ENCODE measurements at regions not wholly inside any gene's neighbourhood (a gene's known extent, or its start where the extent isn't known, plus 50 kb on each side); places are given as distances from the start of the nearest gene placed in this dataset.

- Histone ChIP-seq H3K9me3 (no peaks in the 10 kb centered on the region), H3K4me1 (no peaks in the 10 kb centered on the region), H3K4me3 (no peak overlapping the region), H3K27ac (no peak overlapping the region), H3K27me3 (no peaks in the 10 kb centered on the region), H3K36me3 (no peaks in the 10 kb centered on the region)
- intact Hi-C loops (cut with DNase I; ENCODE audit: low total_unique reads) (no loop called here), in situ Hi-C loops (cut with MboI; ENCODE audit: low sequenced_read_pairs in 4 of 4) (no loop called here)
- no peak for DNase-seq
- no peak for TF ChIP-seq POLR2A (IDR thresholded peaks at IDR 0.05)
- TF ChIP-seq, protein P1, sequence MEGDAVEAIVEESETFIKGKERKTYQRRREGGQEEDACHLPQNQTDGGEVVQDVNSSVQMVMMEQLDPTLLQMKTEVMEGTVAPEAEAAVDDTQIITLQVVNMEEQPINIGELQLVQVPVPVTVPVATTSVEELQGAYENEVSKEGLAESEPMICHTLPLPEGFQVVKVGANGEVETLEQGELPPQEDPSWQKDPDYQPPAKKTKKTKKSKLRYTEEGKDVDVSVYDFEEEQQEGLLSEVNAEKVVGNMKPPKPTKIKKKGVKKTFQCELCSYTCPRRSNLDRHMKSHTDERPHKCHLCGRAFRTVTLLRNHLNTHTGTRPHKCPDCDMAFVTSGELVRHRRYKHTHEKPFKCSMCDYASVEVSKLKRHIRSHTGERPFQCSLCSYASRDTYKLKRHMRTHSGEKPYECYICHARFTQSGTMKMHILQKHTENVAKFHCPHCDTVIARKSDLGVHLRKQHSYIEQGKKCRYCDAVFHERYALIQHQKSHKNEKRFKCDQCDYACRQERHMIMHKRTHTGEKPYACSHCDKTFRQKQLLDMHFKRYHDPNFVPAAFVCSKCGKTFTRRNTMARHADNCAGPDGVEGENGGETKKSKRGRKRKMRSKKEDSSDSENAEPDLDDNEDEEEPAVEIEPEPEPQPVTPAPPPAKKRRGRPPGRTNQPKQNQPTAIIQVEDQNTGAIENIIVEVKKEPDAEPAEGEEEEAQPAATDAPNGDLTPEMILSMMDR (IDR thresholded peaks at IDR 0.05 in 4 of 5, conservative IDR thresholded peaks at IDR 0.05 in 1 of 5) = no peak
- no peak for ATAC-seq
Observed at GRCh38 chr6:142011775-142012174, 121.0 kb upstream of the GJE1 start.

DNA sequence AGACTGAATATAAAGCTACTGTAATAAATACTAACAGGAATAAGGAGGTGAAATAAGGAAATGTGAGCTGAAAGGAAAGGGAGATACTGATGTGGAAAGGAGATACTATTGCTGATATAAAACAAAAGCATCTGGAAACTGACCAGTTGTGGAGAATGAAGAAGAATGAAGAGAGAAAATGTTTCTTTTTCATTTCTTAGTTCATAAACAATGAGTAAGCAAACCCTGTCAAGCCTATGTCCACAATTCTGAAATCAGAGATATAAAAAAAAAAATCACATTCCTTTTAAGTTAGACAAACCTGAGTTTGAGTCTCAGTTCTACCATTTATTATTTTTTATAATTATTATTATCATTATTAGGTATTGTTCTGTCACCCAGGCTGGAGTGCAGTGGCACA is 121.6 kb upstream of the GJE1 start:
- no peak overlapping the region for H3K27ac ChIP-seq
- no peak overlapping the region for H3K4me3 ChIP-seq
- TF ChIP-seq POLR2A (IDR thresholded peaks at IDR 0.05) = no peak
- TF ChIP-seq, protein P1 (IDR thresholded peaks at IDR 0.05 in 4 of 5, conservative IDR thresholded peaks at IDR 0.05 in 1 of 5) = no peak
- H3K27me3 ChIP-seq = no peaks in the 10 kb centered on the region
- in situ Hi-C loops (cut with MboI; ENCODE audit: low sequenced_read_pairs in 4 of 4) (no loop called here), intact Hi-C loops (cut with DNase I; ENCODE audit: low total_unique reads) (no loop called here)
- ATAC-seq (no peak), DNase-seq (no peak)
- H3K9me3 ChIP-seq = no peaks in the 10 kb centered on the region
- H3K36me3 ChIP-seq = no peaks in the 10 kb centered on the region
- H3K4me1 ChIP-seq = no peaks in the 10 kb centered on the region

DNA sequence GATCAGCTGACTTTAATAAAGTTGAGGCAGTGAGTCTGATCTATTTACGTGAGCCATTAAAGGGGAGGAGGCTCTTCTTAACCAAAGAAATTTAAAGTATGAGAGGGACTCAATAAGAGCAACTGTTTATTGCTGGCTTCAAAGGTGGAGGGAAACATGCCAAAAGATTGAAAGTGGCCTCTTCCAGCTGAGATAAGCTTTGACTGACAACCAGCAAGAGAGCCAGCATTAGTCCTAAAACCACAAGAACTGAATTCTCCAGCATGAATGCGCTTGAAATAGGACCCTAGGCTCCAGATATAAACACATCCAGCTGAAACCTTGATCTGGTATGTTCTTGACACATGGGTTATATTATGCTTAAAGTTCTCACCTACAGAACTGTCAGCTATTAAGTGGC is 123.1 kb upstream of the GJE1 start:
- no peaks in the 10 kb centered on the region for H3K4me1 ChIP-seq
- TF ChIP-seq POLR2A (IDR thresholded peaks at IDR 0.05) = no peak
- TF ChIP-seq, protein P1 (IDR thresholded peaks at IDR 0.05 in 4 of 5, conservative IDR thresholded peaks at IDR 0.05 in 1 of 5) = no peak
- H3K27me3 ChIP-seq = no peaks in the 10 kb centered on the region
- no peak for ATAC-seq
- intact Hi-C loops (cut with DNase I; ENCODE audit: low total_unique reads) = no loop called here
- DNase-seq = no peak
- H3K9me3 ChIP-seq = no peaks in the 10 kb centered on the region
- H3K4me3 ChIP-seq = no peak overlapping the region
- in situ Hi-C loops (cut with MboI; ENCODE audit: low sequenced_read_pairs in 4 of 4) = no loop called here
- H3K36me3 ChIP-seq = no peaks in the 10 kb centered on the region
- H3K27ac ChIP-seq = no peak overlapping the region

DNA sequence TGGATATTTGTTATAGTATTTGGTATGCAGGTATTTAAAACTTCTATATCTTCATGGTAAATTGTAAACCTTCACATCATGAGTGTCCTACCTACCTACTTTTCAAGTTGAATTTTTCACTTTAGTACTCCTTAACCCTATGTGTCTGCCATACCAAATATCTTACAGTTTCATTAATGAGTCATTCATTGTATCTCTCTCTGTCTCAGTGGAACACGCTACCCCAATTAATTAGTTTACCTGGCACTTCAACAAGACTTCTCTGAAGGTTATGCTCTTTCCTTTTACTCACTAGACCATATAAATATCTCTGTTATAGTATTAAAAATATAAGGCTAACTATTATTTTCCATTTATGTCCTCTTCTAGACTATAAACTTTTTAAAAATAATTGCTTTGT is 123.9 kb upstream of the GJE1 start:
- DNase-seq = no peak

More for the DNA sequence above, 123.9 kb upstream of the GJE1 start:
- intact Hi-C loops (cut with DNase I; ENCODE audit: low total_unique reads) (no loop called here), in situ Hi-C loops (cut with MboI; ENCODE audit: low sequenced_read_pairs in 4 of 4) (no loop called here)
- no peaks in the 10 kb centered on the region for H3K36me3 ChIP-seq
- H3K4me3 ChIP-seq = no peak overlapping the region
- no peaks in the 10 kb centered on the region for H3K27me3 ChIP-seq
- no peak overlapping the region for H3K27ac ChIP-seq
- ATAC-seq = no peak
- no peaks in the 10 kb centered on the region for H3K9me3 ChIP-seq
- TF ChIP-seq, protein P1 (IDR thresholded peaks at IDR 0.05 in 4 of 5, conservative IDR thresholded peaks at IDR 0.05 in 1 of 5) = no peak
- no peak for TF ChIP-seq POLR2A (IDR thresholded peaks at IDR 0.05)
- no peaks in the 10 kb centered on the region for H3K4me1 ChIP-seq
